NOMO-1 treated with DMSO at 0.1 percent for 48 hours (cell line): ENCODE measurements at regions not wholly inside any gene's neighbourhood (a gene's known extent, or its start where the extent isn't known, plus 50 kb on each side); places are given as distances from the start of the nearest gene placed in this dataset.
"Not testable (repeated sequence)": the region's sequence is repeated elsewhere in the genome, so short reads cannot be mapped to it uniquely, and the experiment has no call there.

Experiments
- DNase-seq: peaks from one replicate; lab custom pipeline; 2025; ENCODE audit not compliant: unreplicated experiment; lab: John Stamatoyannopoulos, UW

- no peak for DNase-seq
These were observed 114.5 kb downstream of the DACT1 start for GRCh38 chr14:58752289-58752688.

- peak; percentile 57 for DNase-seq
These were observed 115.0 kb downstream of the DACT1 start for GRCh38 chr14:58752771-58753201.

GRCh38 chr14:58755031-58755925 lies 117.5 kb downstream of the DACT1 start:
- no peak for DNase-seq

- no peak for DNase-seq
These were observed 122.4 kb downstream of the DACT1 start for GRCh38 chr14:58760121-58760520.

GRCh38 chr14:58762629-58763028 lies 124.9 kb downstream of the DACT1 start:
- DNase-seq: no peak

GRCh38 chr14:58763210-58763609 lies 125.4 kb downstream of the DACT1 start:
- DNase-seq: no peak

DNA sequence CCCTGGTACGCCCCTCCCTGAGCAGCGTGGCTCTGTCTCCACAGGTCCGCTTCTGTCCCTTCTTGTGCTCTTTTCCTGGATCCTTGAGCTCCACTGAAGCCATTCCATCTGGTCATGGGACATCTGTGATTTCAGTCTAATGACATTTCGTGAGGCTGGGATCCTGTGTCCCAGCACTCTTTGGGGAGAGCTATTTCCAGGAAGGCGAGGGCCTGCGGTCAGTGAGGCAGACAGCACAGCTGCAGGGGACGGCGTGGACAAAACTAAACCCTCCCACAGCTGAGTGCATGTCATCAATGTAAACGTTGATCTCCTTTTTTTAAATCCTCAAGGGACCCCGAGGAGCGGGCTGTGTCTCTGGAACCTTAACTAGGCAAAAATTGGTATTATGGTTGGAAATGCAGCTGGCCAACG lies 127.7 kb downstream of the DACT1 start:
- no peak for DNase-seq

DNA sequence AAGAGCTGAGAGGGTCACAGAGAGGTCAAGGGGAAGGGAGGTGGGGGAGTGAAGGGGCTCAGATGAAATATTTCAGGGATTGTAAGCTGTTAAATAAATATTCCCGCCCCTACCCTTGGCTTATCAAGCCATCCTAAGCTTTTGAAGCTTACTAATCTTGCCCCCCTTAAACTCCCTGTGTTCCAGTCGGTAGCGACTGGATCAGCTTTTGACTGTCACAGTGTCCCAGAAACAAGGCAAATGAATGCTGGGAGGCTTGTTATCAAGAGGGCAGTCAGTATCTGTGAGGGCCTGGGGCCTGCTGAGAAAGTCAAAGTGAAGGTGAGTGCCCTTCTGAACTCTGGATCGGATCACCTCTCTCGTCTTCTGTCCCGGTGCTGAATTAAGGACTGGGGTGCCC lies 128.1 kb downstream of the DACT1 start:
- no peak for DNase-seq

- no peak for DNase-seq
These were observed 131.4 kb downstream of the DACT1 start for GRCh38 chr14:58769011-58769643.

DNA sequence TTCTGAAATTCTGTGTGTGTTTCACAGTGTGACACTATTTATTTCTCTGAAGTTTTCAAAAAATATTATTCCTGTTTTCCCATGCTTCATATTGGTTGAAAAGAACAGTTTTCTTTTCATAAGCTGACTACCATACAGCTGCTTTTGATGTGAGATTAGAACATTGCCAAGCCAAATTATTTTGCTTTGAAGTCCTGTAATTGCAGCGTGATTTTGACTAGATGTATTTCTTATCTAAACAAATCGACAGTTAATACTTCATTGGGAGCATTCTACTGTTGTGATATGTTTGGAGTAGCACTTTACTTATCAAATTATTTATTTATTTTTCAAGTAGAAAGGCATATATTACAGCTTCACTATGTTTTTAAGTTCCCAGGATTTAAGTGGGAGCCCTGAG lies 132.0 kb downstream of the DACT1 start:
- no peak for DNase-seq

- DNase-seq: no peak
These were observed 132.8 kb downstream of the DACT1 start for GRCh38 chr14:58770491-58770982.

- DNase-seq: peak; percentile 48
These were observed 133.3 kb downstream of the DACT1 start for GRCh38 chr14:58771016-58771415.

DNA sequence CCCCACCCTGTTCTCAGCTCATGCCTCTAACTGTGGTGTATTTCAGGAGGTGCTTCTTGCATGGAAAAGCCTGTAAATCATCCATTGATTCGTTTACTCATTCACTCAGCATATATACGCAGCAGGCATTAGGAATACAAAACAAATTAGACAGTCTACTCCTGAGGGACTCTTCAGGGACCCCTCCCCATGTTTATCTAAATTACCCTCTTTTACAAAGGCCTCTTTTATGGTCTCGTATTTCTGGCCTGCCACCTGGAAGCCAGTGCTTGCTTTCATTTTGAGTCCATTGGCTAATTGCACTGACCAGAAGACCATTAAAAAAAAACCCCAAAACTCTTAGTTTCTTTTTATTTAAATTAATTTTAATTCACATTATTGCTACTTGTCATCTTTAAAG lies 134.4 kb downstream of the DACT1 start:
- no peak for DNase-seq

GRCh38 chr14:58772794-58773620 lies 135.2 kb downstream of the DACT1 start:
- no peak for DNase-seq

DNA sequence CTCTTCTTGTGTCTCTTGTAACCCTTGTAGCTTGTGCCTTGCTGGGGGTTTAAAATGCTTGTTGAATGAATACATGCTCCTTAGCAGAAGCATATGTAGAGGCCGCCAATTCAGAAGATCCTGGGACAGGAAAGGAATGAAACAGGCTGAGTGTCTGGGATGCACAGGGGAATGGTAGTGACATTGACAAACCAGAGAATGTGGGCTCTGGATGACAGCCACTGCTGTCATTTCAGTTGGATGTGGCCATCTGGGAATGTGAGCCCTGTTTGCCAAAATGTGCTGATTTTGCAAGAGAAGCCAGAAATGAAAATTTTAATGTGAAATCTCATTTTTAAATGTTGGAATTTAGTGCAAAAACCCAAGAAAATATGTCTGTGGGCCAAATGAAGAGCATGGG lies 136.8 kb downstream of the DACT1 start:
- no peak for DNase-seq

- not testable (repeated sequence) for DNase-seq
These were observed 137.4 kb downstream of the DACT1 start for GRCh38 chr14:58775130-58775529.

- no peak for DNase-seq
These were observed 138.8 kb downstream of the DACT1 start for GRCh38 chr14:58776516-58776915.

GRCh38 chr14:58777541-58777979 lies 139.8 kb downstream of the DACT1 start:
- DNase-seq: no peak

GRCh38 chr14:58778202-58778601 lies 140.4 kb downstream of the DACT1 start:
- no peak for DNase-seq

DNA sequence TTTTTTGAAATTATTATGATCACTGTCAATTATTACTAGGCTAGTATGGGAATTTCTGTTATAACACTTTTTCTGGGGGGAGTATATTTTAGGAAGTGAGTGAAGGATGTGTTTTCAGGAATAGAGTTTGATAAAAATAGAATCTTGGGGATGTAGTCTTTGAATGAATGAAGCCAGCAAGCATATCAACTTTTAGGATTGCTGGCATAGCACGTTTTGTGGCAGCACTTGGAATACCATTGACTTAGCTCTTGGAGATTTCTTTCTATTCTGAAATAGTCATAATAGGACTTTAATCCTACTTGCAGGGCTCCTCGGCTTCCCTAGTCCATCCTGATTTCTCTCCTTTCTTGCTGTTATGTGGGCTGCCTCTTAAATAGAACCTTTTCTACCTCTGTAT lies 141.6 kb downstream of the DACT1 start:
- DNase-seq: no peak

GRCh38 chr14:58780185-58780584 lies 142.4 kb downstream of the DACT1 start:
- DNase-seq: no peak
